Ascending aorta (tissue), 2 donors: ENCODE measurements at regions not wholly inside any gene's neighbourhood (a gene's known extent, or its start where the extent isn't known, plus 50 kb on each side); places are given as distances from the start of the nearest gene placed in this dataset.

ENCODE experiments used
- DNase-seq, 2 donors: peaks; one replicate each; pipeline ENCODE4 v3.0.0-alpha.2; 2019; ENCODE audit warnings: low spot score in 2 of 2
- H3K27ac ChIP-seq, 2 donors: fragments of 200-600 bp; sonication (generic); one replicate each; pipeline ENCODE4 v1.5.1; 2016 to 2017; ENCODE audit warnings: mild to moderate bottlenecking in 1 of 2
- H3K27me3 ChIP-seq: fragments of 200-600 bp; sonication (generic); one replicate; pipeline ENCODE4 v1.5.1; 2017
- H3K36me3 ChIP-seq, 2 donors: fragments of 200-600 bp; sonication (generic); one replicate each; pipeline ENCODE4 v1.5.1; 2016
- H3K4me1 ChIP-seq, 2 donors: fragments of 200-600 bp; sonication (generic); one replicate each; pipeline ENCODE4 v1.5.1; 2016 to 2017; ENCODE audit warnings: mild to moderate bottlenecking in 1 of 2
- H3K4me3 ChIP-seq, 2 donors: fragments of 200-600 bp; sonication (generic); one replicate each; pipeline ENCODE4 v1.5.1; 2016 to 2017; ENCODE audit warnings: mild to moderate bottlenecking in 1 of 2
- H3K9me3 ChIP-seq, 2 donors: fragments of 200-600 bp; sonication (generic); one replicate each; pipeline ENCODE4 v1.5.1; 2016
- intact Hi-C: fragments of 100-400 bp; cut with DNase I; formaldehyde crosslinking; loops from one replicate; pipeline ENCODE4 v1.15.1; 2023
- TF ChIP-seq, protein P1 (sequence below), 3 experiments: fragments of 200-600 bp in 2 of 3; fragments of 450-650 bp in 1 of 3; sonication (generic) in 2 of 3; IDR thresholded peaks; one replicate each; pipeline ENCODE4 v1.5.1; 2016 to 2019; ENCODE audit warnings: antibody characterized with exemption in 3 of 3, mild to moderate bottlenecking in 1 of 3, moderate library complexity in 1 of 3

GRCh38 chr17:63124536-63124935, 158.5 kb downstream of the TANC2 start:
- Histone ChIP-seq H3K4me1 (no peaks in the 10 kb centered on the region), H3K4me3 (no peak overlapping the region), H3K27me3 (no peaks in the 10 kb centered on the region), H3K9me3 (no peaks in the 10 kb centered on the region), H3K36me3 (no peaks in the 10 kb centered on the region), H3K27ac (no peak overlapping the region)
- TF ChIP-seq, protein P1, sequence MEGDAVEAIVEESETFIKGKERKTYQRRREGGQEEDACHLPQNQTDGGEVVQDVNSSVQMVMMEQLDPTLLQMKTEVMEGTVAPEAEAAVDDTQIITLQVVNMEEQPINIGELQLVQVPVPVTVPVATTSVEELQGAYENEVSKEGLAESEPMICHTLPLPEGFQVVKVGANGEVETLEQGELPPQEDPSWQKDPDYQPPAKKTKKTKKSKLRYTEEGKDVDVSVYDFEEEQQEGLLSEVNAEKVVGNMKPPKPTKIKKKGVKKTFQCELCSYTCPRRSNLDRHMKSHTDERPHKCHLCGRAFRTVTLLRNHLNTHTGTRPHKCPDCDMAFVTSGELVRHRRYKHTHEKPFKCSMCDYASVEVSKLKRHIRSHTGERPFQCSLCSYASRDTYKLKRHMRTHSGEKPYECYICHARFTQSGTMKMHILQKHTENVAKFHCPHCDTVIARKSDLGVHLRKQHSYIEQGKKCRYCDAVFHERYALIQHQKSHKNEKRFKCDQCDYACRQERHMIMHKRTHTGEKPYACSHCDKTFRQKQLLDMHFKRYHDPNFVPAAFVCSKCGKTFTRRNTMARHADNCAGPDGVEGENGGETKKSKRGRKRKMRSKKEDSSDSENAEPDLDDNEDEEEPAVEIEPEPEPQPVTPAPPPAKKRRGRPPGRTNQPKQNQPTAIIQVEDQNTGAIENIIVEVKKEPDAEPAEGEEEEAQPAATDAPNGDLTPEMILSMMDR (IDR thresholded peaks at IDR 0.05) = no peak
- no peak for DNase-seq
- intact Hi-C loops = no loop called here

GRCh38 chr17:63124958-63125357, 158.9 kb downstream of the TANC2 start:
- H3K9me3 ChIP-seq = no peaks in the 10 kb centered on the region
- no peak overlapping the region for H3K4me3 ChIP-seq
- no peaks in the 10 kb centered on the region for H3K4me1 ChIP-seq
- H3K36me3 ChIP-seq = no peaks in the 10 kb centered on the region
- intact Hi-C loops = no loop called here
- H3K27me3 ChIP-seq = no peaks in the 10 kb centered on the region
- no peak overlapping the region for H3K27ac ChIP-seq
- TF ChIP-seq, protein P1 (IDR thresholded peaks at IDR 0.05) = no peak
- DNase-seq = no peak

GRCh38 chr17:63125987-63126386, 160.0 kb downstream of the TANC2 start:
- no peak for DNase-seq
- no peak overlapping the region for H3K4me3 ChIP-seq
- no peak overlapping the region for H3K27ac ChIP-seq
- intact Hi-C loops = no loop called here
- H3K27me3 ChIP-seq = no peaks in the 10 kb centered on the region
- no peaks in the 10 kb centered on the region for H3K9me3 ChIP-seq
- H3K36me3 ChIP-seq = no peaks in the 10 kb centered on the region
- TF ChIP-seq, protein P1 (IDR thresholded peaks at IDR 0.05) = no peak
- H3K4me1 ChIP-seq = no peaks in the 10 kb centered on the region

DNA sequence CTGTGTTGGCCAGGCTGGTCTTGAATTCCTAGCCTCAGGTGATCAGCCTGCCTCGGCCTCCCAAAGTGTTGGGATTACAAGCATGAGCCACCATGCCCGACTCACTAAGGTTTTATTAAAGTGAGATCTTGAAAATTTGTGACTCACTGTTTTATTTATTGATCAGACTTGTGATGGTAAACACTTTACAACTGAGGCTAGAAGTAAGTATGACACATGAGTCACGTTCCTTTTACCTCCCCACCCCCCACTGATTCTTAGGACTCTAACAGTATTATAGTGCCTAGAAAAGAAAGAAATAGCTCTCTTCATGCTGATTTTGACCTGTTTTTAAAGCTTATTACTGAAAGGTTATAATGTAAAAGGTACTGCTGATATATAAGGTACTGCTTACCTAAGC, 160.6 kb downstream of the TANC2 start:
- H3K27ac ChIP-seq = no peak overlapping the region

GRCh38 chr17:63132459-63132911, 166.4 kb downstream of the TANC2 start:
- Histone ChIP-seq H3K27me3 (no peaks in the 10 kb centered on the region), H3K9me3 (no peaks in the 10 kb centered on the region), H3K36me3 (no peaks in the 10 kb centered on the region), H3K4me3 (no peak overlapping the region), H3K27ac (no peak overlapping the region), H3K4me1 (no peaks in the 10 kb centered on the region)
- TF ChIP-seq, protein P1 (IDR thresholded peaks at IDR 0.05) = no peak
- intact Hi-C loops = no loop called here
- no peak for DNase-seq

More for the DNA sequence above, 160.6 kb downstream of the TANC2 start:
- H3K36me3 ChIP-seq = no peaks in the 10 kb centered on the region
- DNase-seq = no peak
- H3K4me1 ChIP-seq = no peaks in the 10 kb centered on the region
- intact Hi-C loops = no loop called here
- H3K9me3 ChIP-seq = no peaks in the 10 kb centered on the region
- no peaks in the 10 kb centered on the region for H3K27me3 ChIP-seq
- TF ChIP-seq, protein P1 (IDR thresholded peaks at IDR 0.05) = no peak
- no peak overlapping the region for H3K4me3 ChIP-seq

DNA sequence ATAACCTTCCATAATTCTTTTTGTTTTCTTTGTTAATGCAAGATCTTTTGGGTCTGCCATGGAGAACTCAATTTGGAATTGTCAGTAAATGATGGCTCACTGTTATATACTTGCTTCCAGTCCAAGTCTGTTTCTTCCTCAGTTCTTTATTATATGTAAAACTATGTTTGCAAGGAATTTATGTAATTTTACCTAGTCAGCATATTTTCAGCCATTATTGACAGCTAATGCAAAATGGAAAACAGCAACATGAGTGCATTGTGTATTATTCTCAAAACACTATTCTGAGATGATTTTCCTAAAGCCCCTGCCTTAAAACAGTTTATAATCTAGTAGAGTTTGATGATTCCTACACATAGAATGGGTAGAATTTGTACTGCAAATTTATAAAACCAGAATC, 167.5 kb downstream of the TANC2 start:
- Histone ChIP-seq H3K9me3 (no peaks in the 10 kb centered on the region), H3K27me3 (no peaks in the 10 kb centered on the region), H3K27ac (no peak overlapping the region), H3K4me1 (no peaks in the 10 kb centered on the region), H3K36me3 (no peaks in the 10 kb centered on the region), H3K4me3 (no peak overlapping the region)
- intact Hi-C loops = no loop called here
- no peak for DNase-seq
- TF ChIP-seq, protein P1 (IDR thresholded peaks at IDR 0.05) = no peak
